ENCODE measurements at regions not wholly inside any gene's neighbourhood (a gene's known extent, or its start where the extent isn't known, plus 50 kb on each side); places are given as distances from the start of the nearest gene placed in this dataset.

DNA sequence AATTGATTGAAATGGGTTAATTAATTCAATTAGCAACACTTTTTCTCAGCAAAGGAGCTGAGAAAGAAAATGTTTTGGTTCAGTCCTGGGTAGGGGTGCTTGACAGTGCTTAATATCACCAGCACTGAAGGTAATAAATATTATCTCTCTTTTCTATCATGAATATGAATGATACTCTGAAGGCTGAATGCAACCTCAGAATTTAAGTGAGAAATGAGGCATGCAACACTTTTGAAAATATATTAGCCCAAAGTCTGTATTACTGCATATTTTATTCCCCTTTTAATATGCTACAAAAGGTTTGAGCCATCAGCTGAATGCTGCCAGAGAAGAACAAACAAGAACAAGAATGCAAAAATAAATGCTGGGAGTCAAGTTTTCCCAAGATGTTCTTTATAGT lies 52.0 kb upstream of the SAMSN1 start:
- Histone ChIP-seq H3K36me3 (ENCODE audit: insufficient read depth, low read length) (no peaks in the 10 kb centered on the region), H3K9me3 (ENCODE audit: control insufficient read depth in 1 of 2, insufficient read depth in 1 of 2, low read length in 2 of 2) (peaks cover 0 to 6% of the 10 kb centered on the region in 2 experiments), H3K27me3 (ENCODE audit: control insufficient read depth in 1 of 2, insufficient read depth in 2 of 2, low read length in 2 of 2) (no peaks in the 10 kb centered on the region), H3K4me1 (ENCODE audit: insufficient read depth, low read length) (no peaks in the 10 kb centered on the region), H3K27ac (ENCODE audit: low read depth in 1 of 2, low read length in 2 of 2) (no peak overlapping the region), H3K4me3 (ENCODE audit: low read length) (no peak overlapping the region)
- TF ChIP-seq, protein P1, sequence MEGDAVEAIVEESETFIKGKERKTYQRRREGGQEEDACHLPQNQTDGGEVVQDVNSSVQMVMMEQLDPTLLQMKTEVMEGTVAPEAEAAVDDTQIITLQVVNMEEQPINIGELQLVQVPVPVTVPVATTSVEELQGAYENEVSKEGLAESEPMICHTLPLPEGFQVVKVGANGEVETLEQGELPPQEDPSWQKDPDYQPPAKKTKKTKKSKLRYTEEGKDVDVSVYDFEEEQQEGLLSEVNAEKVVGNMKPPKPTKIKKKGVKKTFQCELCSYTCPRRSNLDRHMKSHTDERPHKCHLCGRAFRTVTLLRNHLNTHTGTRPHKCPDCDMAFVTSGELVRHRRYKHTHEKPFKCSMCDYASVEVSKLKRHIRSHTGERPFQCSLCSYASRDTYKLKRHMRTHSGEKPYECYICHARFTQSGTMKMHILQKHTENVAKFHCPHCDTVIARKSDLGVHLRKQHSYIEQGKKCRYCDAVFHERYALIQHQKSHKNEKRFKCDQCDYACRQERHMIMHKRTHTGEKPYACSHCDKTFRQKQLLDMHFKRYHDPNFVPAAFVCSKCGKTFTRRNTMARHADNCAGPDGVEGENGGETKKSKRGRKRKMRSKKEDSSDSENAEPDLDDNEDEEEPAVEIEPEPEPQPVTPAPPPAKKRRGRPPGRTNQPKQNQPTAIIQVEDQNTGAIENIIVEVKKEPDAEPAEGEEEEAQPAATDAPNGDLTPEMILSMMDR (IDR thresholded peaks at IDR 0.05): no peak
- Mint-ChIP-seq H3K4me3 (no peak overlapping the region), H3K9me3 (peaks cover 3% of the 10 kb centered on the region), H3K36me3 (ENCODE audit: low read depth) (no peaks in the 10 kb centered on the region), H3K4me1 (ENCODE audit: low read depth) (peaks cover 21% of the 10 kb centered on the region), H3K27me3 (no peaks in the 10 kb centered on the region), H3K27ac (no peak overlapping the region)
- intact Hi-C loops (cut with DNase I, micrococcal nuclease): no loop called here
- ATAC-seq (ENCODE audit: poor library complexity) (no peak), DNase-seq (no peak)
- POLR2A ChIA-PET: no interaction called here
- CTCF ChIA-PET: no interaction called here
